WI38 (cell line): ENCODE measurements at regions not wholly inside any gene's neighbourhood (a gene's known extent, or its start where the extent isn't known, plus 50 kb on each side); places are given as distances from the start of the nearest gene placed in this dataset.
"Not testable (repeated sequence)": the region's sequence is repeated elsewhere in the genome, so short reads cannot be mapped to it uniquely, and the experiment has no call there.

Source experiments
- H3K4me3 ChIP-seq: 2 replicates; pipeline ENCODE4 v1.5.1; 2011; ENCODE audit warnings: low read depth, mild to moderate bottlenecking, control low read depth, low read length
- CTCF ChIP-seq: IDR thresholded peaks from 2 replicates; pipeline ENCODE4 v1.5.1; 2012; ENCODE audit warnings: low read depth, mild to moderate bottlenecking, control low read depth, low read length

GRCh38 chr2:126048719-126049118 is 607.2 kb upstream of the GYPC start:
- no peak for TF ChIP-seq CTCF
- H3K4me3 ChIP-seq: no peak overlapping the region

- TF ChIP-seq CTCF: no peak
Measured at GRCh38 chr2:126049461-126049860, 606.5 kb upstream of the GYPC start.

GRCh38 chr2:126050991-126051736 is 604.8 kb upstream of the GYPC start:
- no peak for TF ChIP-seq CTCF
- no peak overlapping the region for H3K4me3 ChIP-seq

More at GRCh38 chr2:126049461-126049860, 606.5 kb upstream of the GYPC start:
- no peak overlapping the region for H3K4me3 ChIP-seq

GRCh38 chr2:126051737-126052240 is 604.2 kb upstream of the GYPC start:
- not testable (repeated sequence) for H3K4me3 ChIP-seq

- no peak overlapping the region for H3K4me3 ChIP-seq
- TF ChIP-seq CTCF: no peak
Measured at GRCh38 chr2:126059379-126059778, 596.6 kb upstream of the GYPC start.

- H3K4me3 ChIP-seq: no peak overlapping the region
- no peak for TF ChIP-seq CTCF
Measured at GRCh38 chr2:126085011-126085795, 570.8 kb upstream of the GYPC start.

- H3K4me3 ChIP-seq: no peak overlapping the region
- TF ChIP-seq CTCF: no peak
Measured at GRCh38 chr2:126100962-126101361, 555.0 kb upstream of the GYPC start.
